Thyroid gland (tissue), 4 donors: ENCODE measurements at regions not wholly inside any gene's neighbourhood (a gene's known extent, or its start where the extent isn't known, plus 50 kb on each side); places are given as distances from the start of the nearest gene placed in this dataset.

ENCODE experiments used
- CTCF ChIP-seq, 6 experiments: fragments of 200-600 bp in 3 of 6; fragments of 450-650 bp in 3 of 6; sonication (generic) in 3 of 6; IDR thresholded peaks; one replicate each; pipeline ENCODE4 v1.5.1; 2016 to 2019; ENCODE audit warnings: antibody characterized with exemption in 6 of 6, mild to moderate bottlenecking in 2 of 6, inconsistent platforms in 1 of 6, moderate library complexity in 1 of 6
- POLR2A ChIP-seq, 2 donors: fragments of 450-650 bp; IDR thresholded peaks; one replicate each; pipeline ENCODE4 v1.6.1; 2017; ENCODE audit warnings: antibody characterized with exemption in 2 of 2, mild to moderate bottlenecking in 2 of 2, moderate library complexity in 1 of 2

GRCh38 chr7:121510302-121510701, 114.2 kb upstream of the FAM3C start:
- TF ChIP-seq CTCF (IDR thresholded peaks at IDR 0.05), result peak in 1 of 6 experiments; percentile 14
- TF ChIP-seq POLR2A (IDR thresholded peaks at IDR 0.05), result no peak
